ENCODE measurements at regions not wholly inside any gene's neighbourhood (a gene's known extent, or its start where the extent isn't known, plus 50 kb on each side); places are given as distances from the start of the nearest gene placed in this dataset.

DNA sequence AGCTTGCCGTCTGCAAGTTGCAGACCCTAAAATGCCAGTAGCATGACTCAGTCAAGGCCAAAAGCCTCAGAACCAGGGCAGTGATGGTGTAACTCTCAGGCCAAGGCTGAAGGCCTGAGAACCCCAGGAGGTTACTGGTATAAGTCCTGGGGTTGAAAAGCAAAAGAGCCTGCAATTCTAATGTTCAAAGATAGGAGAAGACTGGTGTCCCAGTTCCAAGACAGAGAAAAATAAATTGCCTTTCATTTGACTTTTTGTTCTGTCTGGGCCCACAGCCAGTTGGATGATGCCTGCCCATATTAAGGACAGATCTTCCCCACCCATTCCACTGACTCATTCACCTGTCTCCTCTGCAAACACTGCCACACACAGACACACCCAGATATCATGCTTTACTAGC, 673.2 kb downstream of the CDH18 start:
- TF ChIP-seq ZNF555 (tag by site-specific recombination; conservative IDR thresholded peaks at IDR 0.05): no peak
- no peak for TF ChIP-seq KLF1 (tag by site-specific recombination; IDR thresholded peaks at IDR 0.05)
- TF ChIP-seq ZNF23 (tag by site-specific recombination; IDR thresholded peaks at IDR 0.05; ENCODE audit: borderline replicate concordance): no peak
- TF ChIP-seq, protein P1, sequence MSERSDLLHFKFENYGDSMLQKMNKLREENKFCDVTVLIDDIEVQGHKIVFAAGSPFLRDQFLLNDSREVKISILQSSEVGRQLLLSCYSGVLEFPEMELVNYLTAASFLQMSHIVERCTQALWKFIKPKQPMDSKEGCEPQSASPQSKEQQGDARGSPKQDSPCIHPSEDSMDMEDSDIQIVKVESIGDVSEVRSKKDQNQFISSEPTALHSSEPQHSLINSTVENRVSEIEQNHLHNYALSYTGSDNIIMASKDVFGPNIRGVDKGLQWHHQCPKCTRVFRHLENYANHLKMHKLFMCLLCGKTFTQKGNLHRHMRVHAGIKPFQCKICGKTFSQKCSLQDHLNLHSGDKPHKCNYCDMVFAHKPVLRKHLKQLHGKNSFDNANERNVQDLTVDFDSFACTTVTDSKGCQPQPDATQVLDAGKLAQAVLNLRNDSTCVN (tag by site-specific recombination; optimal IDR thresholded peaks at IDR 0.05): no peak
- TF ChIP-seq ZNF791 (tag by site-specific recombination; IDR thresholded peaks at IDR 0.05): no peak
- TF ChIP-seq, protein P2, sequence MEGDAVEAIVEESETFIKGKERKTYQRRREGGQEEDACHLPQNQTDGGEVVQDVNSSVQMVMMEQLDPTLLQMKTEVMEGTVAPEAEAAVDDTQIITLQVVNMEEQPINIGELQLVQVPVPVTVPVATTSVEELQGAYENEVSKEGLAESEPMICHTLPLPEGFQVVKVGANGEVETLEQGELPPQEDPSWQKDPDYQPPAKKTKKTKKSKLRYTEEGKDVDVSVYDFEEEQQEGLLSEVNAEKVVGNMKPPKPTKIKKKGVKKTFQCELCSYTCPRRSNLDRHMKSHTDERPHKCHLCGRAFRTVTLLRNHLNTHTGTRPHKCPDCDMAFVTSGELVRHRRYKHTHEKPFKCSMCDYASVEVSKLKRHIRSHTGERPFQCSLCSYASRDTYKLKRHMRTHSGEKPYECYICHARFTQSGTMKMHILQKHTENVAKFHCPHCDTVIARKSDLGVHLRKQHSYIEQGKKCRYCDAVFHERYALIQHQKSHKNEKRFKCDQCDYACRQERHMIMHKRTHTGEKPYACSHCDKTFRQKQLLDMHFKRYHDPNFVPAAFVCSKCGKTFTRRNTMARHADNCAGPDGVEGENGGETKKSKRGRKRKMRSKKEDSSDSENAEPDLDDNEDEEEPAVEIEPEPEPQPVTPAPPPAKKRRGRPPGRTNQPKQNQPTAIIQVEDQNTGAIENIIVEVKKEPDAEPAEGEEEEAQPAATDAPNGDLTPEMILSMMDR (tag by site-specific recombination; IDR thresholded peaks at IDR 0.05): no peak
- TF ChIP-seq REPIN1 (tag by site-specific recombination; IDR thresholded peaks at IDR 0.05; ENCODE audit: low read depth): no peak

Data from HEK293 (cell line).